GM18870 (cell line): ENCODE measurements at regions not wholly inside any gene's neighbourhood (a gene's known extent, or its start where the extent isn't known, plus 50 kb on each side); places are given as distances from the start of the nearest gene placed in this dataset.
"Not testable (repeated sequence)": the region's sequence is repeated elsewhere in the genome, so short reads cannot be mapped to it uniquely, and the experiment has no call there.

Source experiments
- ATAC-seq: cut with Tn5 transposase; IDR thresholded peaks from one replicate; pipeline ENCODE4 v1.9.1; 2021; ENCODE audit warnings: moderate library complexity; ENCODE audit not compliant: unreplicated experiment

DNA sequence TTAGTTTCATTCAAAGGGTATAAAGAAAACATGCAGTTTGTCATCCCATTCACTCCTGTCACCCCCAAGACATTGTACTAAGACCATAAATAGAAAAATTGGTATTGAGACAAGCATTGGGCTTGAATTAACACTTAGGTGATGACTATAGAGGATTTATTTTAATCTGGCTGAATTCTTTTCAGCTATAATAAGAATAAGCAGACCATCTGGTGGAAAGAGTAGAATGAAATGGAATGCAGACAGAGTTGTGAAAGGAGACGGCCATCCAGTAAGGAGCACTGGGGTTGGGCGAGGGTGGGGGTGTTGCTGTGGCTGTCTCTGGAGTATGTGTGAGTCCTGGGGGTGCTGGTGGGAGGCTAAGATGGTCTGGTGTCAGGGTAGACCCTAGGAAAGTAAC lies 125.0 kb upstream of the IVNS1ABP start:
- ATAC-seq, result no peak

DNA sequence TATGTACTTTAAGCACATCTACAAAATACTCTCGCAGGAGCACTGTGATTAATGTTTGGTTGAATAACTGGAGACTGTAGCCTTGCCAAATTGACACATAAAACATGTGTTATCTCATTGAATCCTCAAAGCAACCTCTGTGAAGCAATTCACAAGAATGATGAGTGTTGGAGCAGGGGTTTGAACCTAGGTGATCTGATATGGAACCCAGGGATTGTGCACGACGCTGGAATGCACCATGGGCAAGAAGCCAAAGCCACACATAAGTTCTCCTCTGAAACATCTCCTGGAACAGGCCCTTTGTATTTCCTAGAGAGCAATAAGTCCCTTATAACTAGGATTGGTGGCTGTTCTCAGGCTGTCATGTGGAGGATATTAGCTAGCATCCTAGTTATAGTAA lies 124.6 kb upstream of the IVNS1ABP start:
- ATAC-seq, result no peak

GRCh38 chr1:185440877-185441276 lies 123.8 kb upstream of the IVNS1ABP start:
- no peak for ATAC-seq

DNA sequence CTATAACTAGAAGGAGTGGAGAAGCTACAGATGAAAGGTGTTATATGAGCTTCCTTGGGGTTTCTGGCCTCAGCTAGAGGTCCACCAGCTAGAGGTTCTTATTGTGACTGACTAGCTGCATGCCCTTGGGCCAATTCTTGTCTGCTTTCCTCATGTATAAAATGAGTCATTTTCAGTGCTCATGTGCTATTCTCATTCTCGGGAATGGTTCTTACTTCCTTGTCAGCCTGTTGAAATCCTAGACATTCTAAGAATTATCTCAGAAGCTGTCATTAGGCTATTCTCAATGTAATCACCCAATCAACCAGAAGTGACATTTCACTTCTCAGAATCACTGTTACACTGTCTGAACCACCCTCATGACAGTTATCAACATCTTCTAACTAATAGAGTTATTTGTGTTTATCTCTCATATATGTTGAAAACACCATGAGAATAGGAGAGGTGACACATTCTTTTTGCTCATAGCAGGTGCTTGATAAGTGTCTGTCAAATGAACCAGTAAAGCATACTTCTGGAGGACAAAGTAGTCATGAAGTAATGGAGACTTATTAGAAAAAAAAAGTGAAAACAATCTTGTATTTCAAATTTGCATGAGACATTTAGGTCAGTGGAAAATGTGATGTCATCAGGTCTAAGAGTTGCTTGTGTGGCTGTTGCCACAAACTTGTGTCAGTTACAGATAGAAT lies 122.8 kb upstream of the IVNS1ABP start:
- peak; percentile 90 for ATAC-seq

- no peak for ATAC-seq
Measured at GRCh38 chr1:185438936-185439335, 121.9 kb upstream of the IVNS1ABP start.

GRCh38 chr1:185435696-185436379 lies 118.8 kb upstream of the IVNS1ABP start:
- ATAC-seq, result no peak

- ATAC-seq, result no peak
Measured at GRCh38 chr1:185434721-185435120, 117.7 kb upstream of the IVNS1ABP start.

GRCh38 chr1:185433667-185434066 lies 116.6 kb upstream of the IVNS1ABP start:
- ATAC-seq, result no peak

DNA sequence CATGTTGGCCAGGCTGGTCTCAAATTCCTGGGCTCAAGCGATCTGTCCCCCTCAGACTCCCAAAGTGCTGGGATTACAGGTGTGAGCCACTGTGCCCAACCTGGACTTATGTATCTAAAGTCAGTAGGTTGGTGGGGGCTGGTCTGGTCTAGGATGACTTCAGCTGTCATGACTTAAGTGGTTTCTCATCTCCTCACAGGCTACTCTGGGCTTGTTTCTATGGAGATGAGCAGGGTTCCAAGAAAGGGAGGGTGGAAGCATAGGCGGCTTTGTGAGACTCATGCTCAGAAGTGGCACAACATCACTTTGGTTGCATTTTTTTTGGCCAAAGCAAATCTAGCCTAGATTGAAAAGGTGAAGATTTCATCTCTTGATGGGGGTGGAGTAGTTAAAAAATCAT lies 115.9 kb upstream of the IVNS1ABP start:
- ATAC-seq, result no peak

GRCh38 chr1:185431612-185432011 lies 114.6 kb upstream of the IVNS1ABP start:
- ATAC-seq, result no peak

- ATAC-seq, result not testable (repeated sequence)
Measured at GRCh38 chr1:185429668-185430067, 112.6 kb upstream of the IVNS1ABP start.

DNA sequence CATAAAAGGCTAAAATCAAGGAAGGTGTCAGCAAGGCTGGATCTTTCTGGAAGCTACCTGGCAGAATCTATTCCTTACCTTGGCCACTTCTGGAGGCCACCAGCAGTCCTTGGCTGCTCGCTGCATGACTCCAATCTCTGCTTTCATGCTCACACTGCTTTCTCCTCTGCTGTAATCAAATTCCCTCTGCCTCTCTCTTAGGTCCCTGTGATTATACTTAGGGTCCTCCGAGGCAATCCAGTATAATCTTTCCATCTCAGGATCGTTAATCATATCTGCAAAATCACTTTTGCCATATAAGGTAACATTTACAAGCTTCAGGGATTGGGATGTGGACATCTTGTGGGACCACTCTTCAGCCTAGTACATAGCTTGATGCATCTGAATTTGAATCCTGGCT lies 110.7 kb upstream of the IVNS1ABP start:
- no peak for ATAC-seq

DNA sequence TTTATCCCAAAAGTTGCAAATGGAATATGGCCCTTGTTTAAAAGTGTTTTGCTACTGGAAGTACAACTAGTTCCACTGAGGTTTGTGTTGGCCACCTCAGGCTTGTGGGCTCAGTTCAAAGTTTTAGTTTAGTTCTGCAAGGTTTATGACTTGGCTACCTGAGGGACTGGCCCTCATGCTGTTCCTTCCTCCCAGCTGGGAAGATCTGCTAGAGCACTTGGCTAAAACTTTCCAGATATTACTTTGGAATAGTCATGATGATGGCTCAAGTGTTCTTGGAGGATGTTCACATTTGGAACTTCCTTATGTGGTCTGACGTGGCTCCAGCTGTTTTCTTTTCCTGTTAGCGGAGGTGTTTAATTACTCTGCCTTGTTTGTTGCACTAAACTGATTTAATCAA lies 110.2 kb upstream of the IVNS1ABP start:
- no peak for ATAC-seq

- ATAC-seq, result no peak
Measured at GRCh38 chr1:185426848-185427247, 109.8 kb upstream of the IVNS1ABP start.

DNA sequence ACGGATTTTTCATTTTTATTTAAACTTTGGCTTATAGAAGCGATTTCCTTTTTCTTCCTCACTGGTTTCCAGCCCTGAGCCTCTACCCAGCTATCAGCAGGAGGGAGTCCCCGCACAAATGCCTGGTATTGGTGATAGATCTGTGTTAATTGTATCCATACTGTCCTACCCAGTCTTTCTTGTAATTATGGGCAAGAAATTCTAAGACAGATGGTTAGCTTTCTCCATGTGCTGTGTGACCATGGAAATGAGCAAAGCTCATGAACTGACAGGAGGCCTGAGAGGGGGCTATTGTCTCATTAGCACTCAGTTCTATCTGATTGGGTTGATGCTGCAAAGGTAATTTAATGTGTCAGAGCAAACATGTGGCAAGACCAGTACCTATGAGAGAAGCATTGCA lies 108.1 kb upstream of the IVNS1ABP start:
- no peak for ATAC-seq

DNA sequence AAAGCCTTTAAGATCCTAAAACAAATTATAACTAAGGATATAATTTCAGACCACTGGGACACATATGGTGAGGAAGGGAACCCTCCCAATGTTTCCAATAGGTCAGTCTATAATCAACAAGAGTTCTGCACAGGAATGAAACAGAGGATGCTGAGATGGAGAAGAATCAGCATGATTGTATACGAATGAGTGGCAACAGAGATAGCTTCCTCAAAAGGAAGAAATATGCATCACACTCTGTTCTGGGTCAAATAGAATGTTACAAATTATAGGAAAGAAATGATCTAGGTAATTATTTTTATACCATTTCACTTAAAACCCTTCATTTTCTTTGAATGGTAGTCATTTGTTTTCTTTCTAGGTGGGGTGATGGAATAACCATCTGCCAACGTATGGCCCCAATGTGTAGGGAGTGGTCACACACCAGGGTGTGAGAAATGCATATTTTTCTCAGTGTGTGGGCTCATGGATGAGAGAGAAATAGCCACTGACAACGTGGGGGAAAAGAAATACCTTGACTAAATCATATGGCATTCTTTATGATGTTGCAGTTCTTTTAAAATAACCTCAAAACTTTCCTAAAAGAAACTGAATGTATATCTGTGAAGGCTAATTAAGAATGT lies 104.6 kb upstream of the IVNS1ABP start:
- no peak for ATAC-seq

DNA sequence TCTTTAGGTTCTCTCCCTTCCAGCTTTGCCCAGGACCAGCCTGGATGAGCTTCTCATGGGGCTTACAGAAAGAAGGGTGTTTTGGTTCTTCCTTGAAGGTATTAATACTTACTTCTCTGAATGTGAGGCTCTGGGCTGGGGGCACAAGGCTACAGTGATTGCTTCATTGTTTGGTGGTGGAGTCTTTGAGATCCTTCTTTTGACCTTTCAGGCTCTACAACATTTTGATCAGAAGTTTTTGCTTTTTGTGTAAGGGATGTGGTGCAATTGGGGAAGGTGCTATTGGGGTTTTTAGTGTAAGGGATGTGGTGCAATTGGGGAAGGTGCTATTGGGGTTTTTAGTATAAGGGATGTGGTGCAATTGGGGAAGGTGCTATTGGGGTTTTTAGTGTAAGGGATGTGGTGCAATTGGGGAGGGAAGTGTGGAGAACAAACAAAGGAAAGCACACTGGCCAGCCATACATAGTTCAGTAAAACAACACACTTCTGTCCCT lies 103.6 kb upstream of the IVNS1ABP start:
- no peak for ATAC-seq

DNA sequence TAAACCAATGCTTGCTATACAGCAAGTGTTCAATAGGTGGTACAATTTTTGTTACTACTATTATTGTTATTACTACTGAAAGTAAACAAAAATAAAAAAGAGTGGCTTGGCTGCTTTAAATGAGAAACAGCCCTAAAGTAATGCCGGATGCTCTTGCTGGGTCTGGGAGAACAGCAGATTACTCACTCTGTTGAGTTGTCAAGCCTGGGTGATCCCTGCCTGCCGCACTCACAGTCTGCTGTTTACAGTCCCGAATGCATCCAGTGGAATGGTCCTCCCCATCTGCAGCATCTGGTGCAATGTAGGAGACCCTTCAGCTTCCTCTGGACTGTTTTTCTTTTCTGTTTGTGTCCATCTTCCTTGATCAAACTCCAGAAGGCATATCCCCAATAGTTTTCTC lies 102.7 kb upstream of the IVNS1ABP start:
- ATAC-seq, result no peak

GRCh38 chr1:185418472-185418871 lies 101.4 kb upstream of the IVNS1ABP start:
- no peak for ATAC-seq

DNA sequence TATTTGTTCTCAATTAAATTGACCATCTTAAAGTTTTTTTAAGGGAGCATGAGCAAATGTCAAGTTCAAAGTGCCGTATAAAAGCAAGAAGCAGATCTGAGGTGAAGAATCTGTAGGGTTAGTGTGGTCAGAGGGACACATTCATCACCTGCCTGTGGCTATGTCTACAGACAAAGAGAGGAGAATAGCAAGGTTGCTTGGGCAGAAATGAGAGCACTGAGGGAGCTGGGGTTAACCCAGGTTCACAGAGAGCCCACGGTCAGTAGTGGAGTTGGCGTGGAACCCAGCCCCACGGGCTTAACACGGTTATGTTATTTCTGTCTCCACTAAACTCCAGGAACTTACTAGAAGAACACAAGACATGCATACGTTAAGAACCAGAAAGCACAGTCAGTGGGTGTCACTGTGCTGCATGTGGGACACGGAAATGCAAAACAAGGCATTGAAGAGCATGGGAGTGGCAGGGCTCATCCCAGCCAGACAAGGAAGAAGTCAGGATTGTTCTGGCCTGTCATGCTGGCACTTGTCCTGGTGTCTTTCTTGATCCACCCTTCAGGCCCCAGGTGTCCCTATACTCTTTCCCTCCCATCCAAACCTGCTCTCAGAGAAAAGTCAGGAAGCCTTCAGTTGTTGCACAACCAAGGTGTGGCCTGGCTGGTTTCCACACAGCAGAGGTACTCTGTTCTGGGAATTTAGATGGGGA lies 95.5 kb upstream of the IVNS1ABP start:
- ATAC-seq, result no peak

GRCh38 chr1:185409763-185410528 lies 92.9 kb upstream of the IVNS1ABP start:
- no peak for ATAC-seq
